ENCODE measurements at regions not wholly inside any gene's neighbourhood (a gene's known extent, or its start where the extent isn't known, plus 50 kb on each side); places are given as distances from the start of the nearest gene placed in this dataset.

DNA sequence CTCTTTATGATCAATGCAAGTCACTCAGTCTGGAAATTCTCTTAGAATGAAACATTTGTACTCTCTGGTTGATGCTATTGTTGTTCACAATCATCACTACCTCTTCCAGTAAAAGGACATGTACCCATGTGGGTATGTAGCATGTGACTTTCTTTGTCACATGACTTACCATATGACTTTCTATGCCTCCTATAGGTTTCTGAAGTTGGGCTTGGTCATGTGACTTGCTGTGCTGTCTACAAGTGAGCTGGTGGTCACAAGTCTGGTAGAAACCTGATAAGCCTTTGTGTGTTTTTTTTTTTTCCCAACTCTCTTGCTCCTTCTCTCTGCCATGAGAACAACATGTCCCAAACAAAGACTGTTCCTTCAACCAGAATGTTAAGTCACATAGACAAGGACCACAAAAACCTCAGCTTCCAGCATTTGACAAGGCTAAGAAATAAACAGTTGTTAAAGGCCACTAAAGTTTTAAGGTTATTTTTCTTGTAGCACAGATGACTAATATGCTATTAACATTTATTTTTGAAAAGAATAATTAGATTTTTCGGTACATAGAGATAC is 379.2 kb upstream of the SLC35B3 start:
- 60% methylated on average over 1 of the region's 1 CpG for WGBS
- no peaks in the 10 kb centered on the region for H3K4me1 ChIP-seq (ENCODE audit: control insufficient read depth in 4 of 4, insufficient read depth in 4 of 4, low read length in 3 of 4)
- H3K9me3 ChIP-seq (ENCODE audit: control insufficient read depth in 4 of 4, low read length in 3 of 4), result no peaks in the 10 kb centered on the region
- H3K36me3 ChIP-seq (ENCODE audit: control insufficient read depth in 4 of 4, insufficient read depth in 3 of 4, low read depth in 1 of 4, low read length in 3 of 4), result no peaks in the 10 kb centered on the region
- H3K9ac ChIP-seq (ENCODE audit: low read depth in 1 of 2, low read length in 2 of 2), result no peak overlapping the region
- no peak overlapping the region for H3K4me3 ChIP-seq (ENCODE audit: low read depth in 1 of 3, low read length in 3 of 3)
- H3K27ac ChIP-seq (ENCODE audit: low read depth in 1 of 2, low read length in 2 of 2), result no peak overlapping the region
- TF ChIP-seq RXRA (IDR thresholded peaks at IDR 0.05), result no peak
- no peak for TF ChIP-seq NR2F2 (IDR thresholded peaks at IDR 0.05)
- TF ChIP-seq HNF4A (conservative IDR thresholded peaks at IDR 0.05), result no peak
- TF ChIP-seq RAD21 (IDR thresholded peaks at IDR 0.05), result no peak
- TF ChIP-seq, protein P1, sequence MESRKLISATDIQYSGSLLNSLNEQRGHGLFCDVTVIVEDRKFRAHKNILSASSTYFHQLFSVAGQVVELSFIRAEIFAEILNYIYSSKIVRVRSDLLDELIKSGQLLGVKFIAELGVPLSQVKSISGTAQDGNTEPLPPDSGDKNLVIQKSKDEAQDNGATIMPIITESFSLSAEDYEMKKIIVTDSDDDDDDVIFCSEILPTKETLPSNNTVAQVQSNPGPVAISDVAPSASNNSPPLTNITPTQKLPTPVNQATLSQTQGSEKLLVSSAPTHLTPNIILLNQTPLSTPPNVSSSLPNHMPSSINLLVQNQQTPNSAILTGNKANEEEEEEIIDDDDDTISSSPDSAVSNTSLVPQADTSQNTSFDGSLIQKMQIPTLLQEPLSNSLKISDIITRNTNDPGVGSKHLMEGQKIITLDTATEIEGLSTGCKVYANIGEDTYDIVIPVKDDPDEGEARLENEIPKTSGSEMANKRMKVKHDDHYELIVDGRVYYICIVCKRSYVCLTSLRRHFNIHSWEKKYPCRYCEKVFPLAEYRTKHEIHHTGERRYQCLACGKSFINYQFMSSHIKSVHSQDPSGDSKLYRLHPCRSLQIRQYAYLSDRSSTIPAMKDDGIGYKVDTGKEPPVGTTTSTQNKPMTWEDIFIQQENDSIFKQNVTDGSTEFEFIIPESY (IDR thresholded peaks at IDR 0.05), result no peak
- no peak for TF ChIP-seq JUND (IDR thresholded peaks at IDR 0.05)
- no peaks in the 10 kb centered on the region for H3K27me3 ChIP-seq (ENCODE audit: control insufficient read depth in 4 of 4, insufficient read depth in 4 of 4, low read length in 3 of 4)
- DNase-seq (ENCODE audit: low spot score), result no peak

DNA sequence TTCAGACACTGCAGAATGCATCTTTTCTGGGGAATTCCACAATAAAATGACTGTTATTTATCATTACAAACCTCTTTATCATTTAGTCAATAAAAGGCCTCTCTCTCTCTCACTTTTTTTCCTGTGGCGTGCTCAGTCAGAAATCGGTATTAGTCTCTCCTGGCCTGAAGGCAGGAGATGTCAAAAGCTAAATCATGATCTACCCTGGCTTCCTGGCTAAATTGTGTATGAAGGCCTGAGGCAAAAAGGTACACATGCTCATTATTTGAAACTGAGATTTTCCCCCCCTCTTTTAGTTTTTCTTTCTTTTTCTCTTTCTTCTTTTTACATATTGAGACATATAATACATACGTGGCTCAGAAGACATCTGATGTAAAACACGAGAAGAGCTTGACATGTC is 375.0 kb upstream of the SLC35B3 start:
- Histone ChIP-seq H3K9me3 (ENCODE audit: control insufficient read depth in 4 of 4, low read length in 3 of 4) (no peaks in the 10 kb centered on the region), H3K4me3 (ENCODE audit: low read depth in 1 of 3, low read length in 3 of 3) (no peak overlapping the region), H3K27me3 (ENCODE audit: control insufficient read depth in 4 of 4, insufficient read depth in 4 of 4, low read length in 3 of 4) (no peaks in the 10 kb centered on the region), H3K9ac (ENCODE audit: low read depth in 1 of 2, low read length in 2 of 2) (no peak overlapping the region), H3K36me3 (ENCODE audit: control insufficient read depth in 4 of 4, insufficient read depth in 3 of 4, low read depth in 1 of 4, low read length in 3 of 4) (no peaks in the 10 kb centered on the region), H3K4me1 (ENCODE audit: control insufficient read depth in 4 of 4, insufficient read depth in 4 of 4, low read length in 3 of 4) (no peaks in the 10 kb centered on the region), H3K27ac (ENCODE audit: low read depth in 1 of 2, low read length in 2 of 2) (no peak overlapping the region)
- WGBS, result 91% methylated on average over 4 of the region's 4 CpGs
- TF ChIP-seq, protein P2, sequence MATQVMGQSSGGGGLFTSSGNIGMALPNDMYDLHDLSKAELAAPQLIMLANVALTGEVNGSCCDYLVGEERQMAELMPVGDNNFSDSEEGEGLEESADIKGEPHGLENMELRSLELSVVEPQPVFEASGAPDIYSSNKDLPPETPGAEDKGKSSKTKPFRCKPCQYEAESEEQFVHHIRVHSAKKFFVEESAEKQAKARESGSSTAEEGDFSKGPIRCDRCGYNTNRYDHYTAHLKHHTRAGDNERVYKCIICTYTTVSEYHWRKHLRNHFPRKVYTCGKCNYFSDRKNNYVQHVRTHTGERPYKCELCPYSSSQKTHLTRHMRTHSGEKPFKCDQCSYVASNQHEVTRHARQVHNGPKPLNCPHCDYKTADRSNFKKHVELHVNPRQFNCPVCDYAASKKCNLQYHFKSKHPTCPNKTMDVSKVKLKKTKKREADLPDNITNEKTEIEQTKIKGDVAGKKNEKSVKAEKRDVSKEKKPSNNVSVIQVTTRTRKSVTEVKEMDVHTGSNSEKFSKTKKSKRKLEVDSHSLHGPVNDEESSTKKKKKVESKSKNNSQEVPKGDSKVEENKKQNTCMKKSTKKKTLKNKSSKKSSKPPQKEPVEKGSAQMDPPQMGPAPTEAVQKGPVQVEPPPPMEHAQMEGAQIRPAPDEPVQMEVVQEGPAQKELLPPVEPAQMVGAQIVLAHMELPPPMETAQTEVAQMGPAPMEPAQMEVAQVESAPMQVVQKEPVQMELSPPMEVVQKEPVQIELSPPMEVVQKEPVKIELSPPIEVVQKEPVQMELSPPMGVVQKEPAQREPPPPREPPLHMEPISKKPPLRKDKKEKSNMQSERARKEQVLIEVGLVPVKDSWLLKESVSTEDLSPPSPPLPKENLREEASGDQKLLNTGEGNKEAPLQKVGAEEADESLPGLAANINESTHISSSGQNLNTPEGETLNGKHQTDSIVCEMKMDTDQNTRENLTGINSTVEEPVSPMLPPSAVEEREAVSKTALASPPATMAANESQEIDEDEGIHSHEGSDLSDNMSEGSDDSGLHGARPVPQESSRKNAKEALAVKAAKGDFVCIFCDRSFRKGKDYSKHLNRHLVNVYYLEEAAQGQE (IDR thresholded peaks at IDR 0.05), result no peak
- TF ChIP-seq RXRA (IDR thresholded peaks at IDR 0.05) (no peak), NR2F2 (IDR thresholded peaks at IDR 0.05) (no peak), TAF1 (conservative IDR thresholded peaks at IDR 0.05) (no peak), RAD21 (IDR thresholded peaks at IDR 0.05) (no peak), YY1 (IDR thresholded peaks at IDR 0.05) (no peak), HNF4G (IDR thresholded peaks at IDR 0.05) (no peak)
- TF ChIP-seq, protein P3, sequence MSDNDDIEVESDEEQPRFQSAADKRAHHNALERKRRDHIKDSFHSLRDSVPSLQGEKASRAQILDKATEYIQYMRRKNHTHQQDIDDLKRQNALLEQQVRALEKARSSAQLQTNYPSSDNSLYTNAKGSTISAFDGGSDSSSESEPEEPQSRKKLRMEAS (IDR thresholded peaks at IDR 0.05), result no peak
- TF ChIP-seq, protein P1 (IDR thresholded peaks at IDR 0.05), result no peak
- no peak for DNase-seq (ENCODE audit: low spot score)

Measured in liver (tissue), 7 donors.